Gastroesophageal sphincter (tissue), 3 donors: ENCODE measurements at regions not wholly inside any gene's neighbourhood (a gene's known extent, or its start where the extent isn't known, plus 50 kb on each side); places are given as distances from the start of the nearest gene placed in this dataset.

Experiments used
- CTCF ChIP-seq, 4 experiments: fragments of 200-600 bp in 2 of 4; fragments of 450-650 bp in 2 of 4; sonication (generic) in 1 of 4; IDR thresholded peaks; one replicate each; pipeline ENCODE4 v1.5.1; 2017 to 2019; ENCODE audit warnings: antibody characterized with exemption in 4 of 4, mild to moderate bottlenecking in 2 of 4, moderate library complexity in 2 of 4
- POLR2A ChIP-seq, 2 donors: fragments of 450-650 bp; IDR thresholded peaks; one replicate each; pipeline ENCODE4 v1.6.1; 2017; ENCODE audit warnings: antibody characterized with exemption in 2 of 2, mild to moderate bottlenecking in 2 of 2, moderate library complexity in 1 of 2

GRCh38 chrY:14231703-14232102, 175.7 kb downstream of the VCY1B start:
- TF ChIP-seq CTCF (IDR thresholded peaks at IDR 0.05) (no peak), POLR2A (IDR thresholded peaks at IDR 0.05) (no peak)
